ENCODE measurements at regions not wholly inside any gene's neighbourhood (a gene's known extent, or its start where the extent isn't known, plus 50 kb on each side); places are given as distances from the start of the nearest gene placed in this dataset.

DNA sequence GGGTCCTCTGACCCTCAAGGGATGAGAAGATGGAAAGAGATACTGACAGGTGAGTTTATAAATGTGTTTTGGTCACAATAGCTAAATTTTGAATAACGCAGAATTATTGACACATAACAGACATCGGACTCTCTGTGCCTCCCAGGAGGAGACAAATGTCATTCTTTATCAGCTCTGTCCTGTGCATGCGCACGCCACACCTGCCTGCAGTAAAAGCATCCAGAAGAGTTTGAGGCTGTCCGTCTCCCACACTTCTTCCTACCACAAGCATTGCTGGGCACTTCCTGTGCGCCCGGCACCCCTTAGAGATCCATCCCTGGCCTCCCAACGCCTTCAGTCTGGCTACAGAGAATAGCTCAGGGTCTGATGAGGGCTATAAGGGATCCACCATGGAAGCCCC lies 81.5 kb upstream of the CST7 start:
- no peak for DNase-seq (ENCODE audit: extremely low spot score, unreplicated experiment)
- no peak overlapping the region for H3K4me3 Mint-ChIP-seq
- TF ChIP-seq, protein P1, sequence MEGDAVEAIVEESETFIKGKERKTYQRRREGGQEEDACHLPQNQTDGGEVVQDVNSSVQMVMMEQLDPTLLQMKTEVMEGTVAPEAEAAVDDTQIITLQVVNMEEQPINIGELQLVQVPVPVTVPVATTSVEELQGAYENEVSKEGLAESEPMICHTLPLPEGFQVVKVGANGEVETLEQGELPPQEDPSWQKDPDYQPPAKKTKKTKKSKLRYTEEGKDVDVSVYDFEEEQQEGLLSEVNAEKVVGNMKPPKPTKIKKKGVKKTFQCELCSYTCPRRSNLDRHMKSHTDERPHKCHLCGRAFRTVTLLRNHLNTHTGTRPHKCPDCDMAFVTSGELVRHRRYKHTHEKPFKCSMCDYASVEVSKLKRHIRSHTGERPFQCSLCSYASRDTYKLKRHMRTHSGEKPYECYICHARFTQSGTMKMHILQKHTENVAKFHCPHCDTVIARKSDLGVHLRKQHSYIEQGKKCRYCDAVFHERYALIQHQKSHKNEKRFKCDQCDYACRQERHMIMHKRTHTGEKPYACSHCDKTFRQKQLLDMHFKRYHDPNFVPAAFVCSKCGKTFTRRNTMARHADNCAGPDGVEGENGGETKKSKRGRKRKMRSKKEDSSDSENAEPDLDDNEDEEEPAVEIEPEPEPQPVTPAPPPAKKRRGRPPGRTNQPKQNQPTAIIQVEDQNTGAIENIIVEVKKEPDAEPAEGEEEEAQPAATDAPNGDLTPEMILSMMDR (conservative IDR thresholded peaks at IDR 0.05) = no peak
- no peak overlapping the region for H3K27ac Mint-ChIP-seq
- H3K27me3 Mint-ChIP-seq = peaks cover 4% of the 10 kb centered on the region
- no peaks in the 10 kb centered on the region for H3K4me1 Mint-ChIP-seq (ENCODE audit: unreplicated experiment)
- H3K9me3 Mint-ChIP-seq = peaks cover 13% of the 10 kb centered on the region
- no peaks in the 10 kb centered on the region for H3K36me3 Mint-ChIP-seq

DNA sequence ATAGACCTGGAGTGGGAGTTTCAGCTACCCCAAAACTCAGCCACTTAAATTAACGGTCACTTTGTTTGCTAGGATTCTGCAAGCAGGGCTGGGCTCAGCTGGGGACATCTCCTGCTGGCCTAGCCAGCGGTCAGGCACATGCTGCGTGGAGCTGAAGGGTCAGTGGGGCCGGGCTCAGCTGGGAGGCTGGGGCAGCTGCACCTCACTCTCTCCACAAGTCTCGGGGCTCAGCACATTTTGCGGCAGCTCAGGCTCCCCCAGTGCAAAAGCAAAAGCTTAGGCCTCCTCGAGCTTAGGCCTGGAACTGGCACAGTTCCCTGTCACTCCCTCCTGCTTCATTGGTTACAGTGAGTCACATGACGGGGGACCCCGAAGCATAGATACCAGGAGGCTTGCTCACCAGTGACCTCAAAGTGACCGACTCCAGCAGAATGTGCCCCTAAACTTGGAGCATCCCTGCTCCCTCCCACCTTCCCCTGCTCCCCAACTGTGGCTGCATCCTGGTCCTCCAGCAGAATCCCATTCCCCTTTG lies 80.6 kb upstream of the CST7 start:
- H3K9me3 Mint-ChIP-seq = peaks cover 13% of the 10 kb centered on the region
- no peaks in the 10 kb centered on the region for H3K4me1 Mint-ChIP-seq (ENCODE audit: unreplicated experiment)
- H3K36me3 Mint-ChIP-seq = no peaks in the 10 kb centered on the region
- no peak overlapping the region for H3K4me3 Mint-ChIP-seq
- no peak for DNase-seq (ENCODE audit: extremely low spot score, unreplicated experiment)
- peaks cover 4% of the 10 kb centered on the region for H3K27me3 Mint-ChIP-seq
- no peak overlapping the region for H3K27ac Mint-ChIP-seq
- TF ChIP-seq, protein P1 (conservative IDR thresholded peaks at IDR 0.05) = no peak

DNA sequence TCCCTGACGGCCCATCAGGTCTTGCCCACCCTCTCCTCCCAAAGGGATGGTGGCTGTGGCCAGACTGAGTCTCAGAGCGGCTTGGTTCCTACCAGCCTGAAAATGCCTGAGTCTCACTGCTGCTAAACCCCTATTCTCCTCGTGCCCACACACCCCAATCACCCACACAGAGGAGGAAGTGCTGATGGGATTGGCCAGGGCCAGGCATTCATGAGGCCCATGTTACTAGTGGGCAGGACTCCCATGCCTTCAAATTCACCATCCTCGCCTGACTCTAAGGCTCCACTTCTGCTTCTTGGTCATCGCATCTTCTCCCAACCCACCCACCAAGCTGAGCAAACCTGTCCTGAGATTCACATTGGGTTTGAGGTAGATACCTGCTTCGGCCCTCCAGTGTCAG lies 80.1 kb upstream of the CST7 start:
- TF ChIP-seq, protein P1 (conservative IDR thresholded peaks at IDR 0.05) = no peak
- no peaks in the 10 kb centered on the region for H3K36me3 Mint-ChIP-seq
- no peaks in the 10 kb centered on the region for H3K4me1 Mint-ChIP-seq (ENCODE audit: unreplicated experiment)
- DNase-seq (ENCODE audit: extremely low spot score, unreplicated experiment) = no peak
- H3K9me3 Mint-ChIP-seq = peaks cover 9% of the 10 kb centered on the region
- H3K27ac Mint-ChIP-seq = no peak overlapping the region
- H3K27me3 Mint-ChIP-seq = peaks cover 4% of the 10 kb centered on the region
- no peak overlapping the region for H3K4me3 Mint-ChIP-seq

GRCh38 chr20:24870057-24870456 lies 79.0 kb upstream of the CST7 start:
- Mint-ChIP-seq H3K4me3 (no peak overlapping the region), H3K27ac (no peak overlapping the region), H3K27me3 (peaks cover 4% of the 10 kb centered on the region), H3K36me3 (no peaks in the 10 kb centered on the region), H3K4me1 (ENCODE audit: unreplicated experiment) (no peaks in the 10 kb centered on the region), H3K9me3 (peaks cover 6% of the 10 kb centered on the region)
- no peak for DNase-seq (ENCODE audit: extremely low spot score, unreplicated experiment)
- TF ChIP-seq, protein P1 (conservative IDR thresholded peaks at IDR 0.05) = no peak

DNA sequence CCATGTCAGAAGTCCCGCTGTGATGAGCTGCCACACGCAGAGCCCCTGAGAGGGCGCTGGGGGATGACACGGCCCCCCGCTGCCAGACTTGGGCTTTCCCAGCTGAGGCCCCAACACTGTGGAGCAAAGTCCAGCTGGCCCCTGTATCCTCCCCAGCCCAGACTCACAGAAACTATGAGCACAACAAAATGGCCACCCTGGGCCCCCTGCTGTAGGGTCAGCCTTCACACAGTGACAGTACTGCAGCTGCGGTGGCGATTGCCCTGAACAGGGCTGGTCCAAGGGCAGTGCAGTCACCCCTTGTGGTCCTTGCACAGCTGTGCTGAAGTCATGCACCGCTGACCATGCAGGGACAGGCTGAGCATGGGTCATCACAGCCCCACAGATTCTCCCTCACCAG lies 78.2 kb upstream of the CST7 start:
- no peak overlapping the region for H3K4me3 Mint-ChIP-seq
- H3K4me1 Mint-ChIP-seq (ENCODE audit: unreplicated experiment) = no peaks in the 10 kb centered on the region
- H3K27ac Mint-ChIP-seq = no peak overlapping the region
- TF ChIP-seq, protein P1 (conservative IDR thresholded peaks at IDR 0.05) = no peak
- no peaks in the 10 kb centered on the region for H3K36me3 Mint-ChIP-seq
- peaks cover under 1% of the 10 kb centered on the region for H3K9me3 Mint-ChIP-seq
- peaks cover 4% of the 10 kb centered on the region for H3K27me3 Mint-ChIP-seq
- no peak for DNase-seq (ENCODE audit: extremely low spot score, unreplicated experiment)
